ENCODE measurements at regions not wholly inside any gene's neighbourhood (a gene's known extent, or its start where the extent isn't known, plus 50 kb on each side); places are given as distances from the start of the nearest gene placed in this dataset.

DNA sequence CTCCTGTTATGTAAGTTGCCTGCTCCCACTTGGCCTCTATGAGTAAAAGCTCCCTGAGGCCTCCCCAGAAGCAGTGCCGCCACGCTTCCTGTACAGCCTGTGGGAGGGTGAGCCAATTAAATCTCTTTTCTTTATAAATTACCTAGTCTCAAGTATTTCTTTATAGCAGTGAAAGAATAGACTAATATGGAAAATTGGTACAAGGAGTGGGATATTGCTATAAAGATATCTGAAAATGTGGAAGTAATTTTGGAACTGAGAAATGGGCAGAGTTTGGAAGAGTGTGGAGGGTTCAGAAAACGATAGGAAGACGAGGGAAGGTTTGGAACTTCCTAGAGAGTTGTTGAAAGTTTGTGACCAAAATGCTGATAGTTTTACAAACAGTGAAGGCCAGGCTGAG is 572.3 kb downstream of the MATN1 start:
- DNase-seq, result no peak
- Histone ChIP-seq H3K4me3 (no peak overlapping the region), H3K9me3 (peaks cover 0 to 3% of the 10 kb centered on the region in 2 donors), H3K4me1 (ENCODE audit: insufficient read depth) (no peaks in the 10 kb centered on the region), H3K27me3 (no peaks in the 10 kb centered on the region), H3K36me3 (no peaks in the 10 kb centered on the region), H3K27ac (no peak overlapping the region)
- intact Hi-C loops (cut with DNase I), result no loop called here
- TF ChIP-seq CTCF (IDR thresholded peaks at IDR 0.05) (no peak), EP300 (IDR thresholded peaks at IDR 0.05) (no peak), POLR2A (IDR thresholded peaks at IDR 0.05) (no peak)
- WGBS, 3 donors, result 74 to 89% (median 88%) methylated on average over 4 of the region's 4 CpGs

DNA sequence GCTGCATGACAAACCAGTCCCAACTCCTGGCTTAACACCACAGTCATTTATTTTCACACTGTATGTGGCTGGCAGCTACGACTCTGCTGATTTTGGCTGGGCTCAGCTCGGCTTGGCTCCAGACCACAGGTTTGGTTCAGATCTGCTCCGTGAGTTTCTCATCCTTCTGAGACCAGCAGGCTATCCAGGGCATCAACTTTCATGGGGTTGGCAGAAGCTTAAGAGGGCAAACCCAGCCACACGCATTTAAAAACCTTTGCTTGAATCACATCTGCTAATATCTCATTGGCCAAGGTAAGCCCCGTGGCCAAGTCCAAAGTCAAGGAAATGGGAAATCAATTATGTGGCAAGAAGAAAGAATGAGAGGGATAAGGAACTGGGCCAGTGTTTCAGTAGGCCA is 574.2 kb downstream of the MATN1 start:
- no peak for DNase-seq
- Histone ChIP-seq H3K27me3 (no peaks in the 10 kb centered on the region), H3K4me1 (ENCODE audit: insufficient read depth) (no peaks in the 10 kb centered on the region), H3K4me3 (no peak overlapping the region), H3K27ac (no peak overlapping the region), H3K36me3 (no peaks in the 10 kb centered on the region), H3K9me3 (peaks cover 0 to 3% of the 10 kb centered on the region in 2 donors)
- intact Hi-C loops (cut with DNase I), result no loop called here
- TF ChIP-seq POLR2A (IDR thresholded peaks at IDR 0.05) (no peak), EP300 (IDR thresholded peaks at IDR 0.05) (no peak), CTCF (IDR thresholded peaks at IDR 0.05) (no peak)
- 75 to 87% (median 78%) methylated on average over 5 of the region's 5 CpGs for whole genome bisulfite sequencing, 3 donors

DNA sequence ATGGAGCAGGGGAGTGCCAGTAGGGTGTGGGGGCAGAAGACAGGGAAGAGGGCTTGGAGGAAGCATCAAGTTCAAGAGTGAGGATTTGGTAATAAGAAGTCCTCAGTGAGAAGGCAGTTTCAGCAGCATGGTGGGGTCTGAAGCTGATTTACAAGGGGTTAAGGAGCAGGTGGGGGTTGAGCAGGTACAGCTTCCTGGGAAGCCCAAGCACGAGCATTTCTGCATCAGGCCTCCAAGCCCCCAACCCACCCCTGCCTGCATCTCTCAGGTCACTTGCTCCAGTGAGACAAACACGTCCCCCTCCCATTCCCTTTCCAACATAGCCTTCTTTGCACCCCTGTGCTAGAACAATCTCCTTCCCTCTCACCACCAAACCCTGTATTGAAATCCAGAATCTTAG is 574.7 kb downstream of the MATN1 start:
- intact Hi-C loops (cut with DNase I), result no loop called here
- no peak for DNase-seq
- WGBS, 3 donors, result 62 to 71% (median 71%) methylated on average over 2 of the region's 2 CpGs
- H3K27ac ChIP-seq, result no peak overlapping the region
- TF ChIP-seq CTCF (IDR thresholded peaks at IDR 0.05) (no peak), EP300 (IDR thresholded peaks at IDR 0.05) (no peak), POLR2A (IDR thresholded peaks at IDR 0.05) (no peak)
- H3K4me3 ChIP-seq, result no peak overlapping the region
- no peaks in the 10 kb centered on the region for H3K4me1 ChIP-seq (ENCODE audit: insufficient read depth)
- no peaks in the 10 kb centered on the region for H3K27me3 ChIP-seq
- H3K36me3 ChIP-seq, result no peaks in the 10 kb centered on the region
- peaks cover 0 to 3% of the 10 kb centered on the region in 2 donors for H3K9me3 ChIP-seq

- no peaks in the 10 kb centered on the region for H3K36me3 ChIP-seq
- H3K9me3 ChIP-seq, result peaks cover 0 to 3% of the 10 kb centered on the region in 2 donors
- intact Hi-C loops (cut with DNase I), result no loop called here
- H3K4me3 ChIP-seq, result no peak overlapping the region
- WGBS, 3 donors, result 86 to 90% (median 89%) methylated on average over 7 of the region's 7 CpGs
- no peaks in the 10 kb centered on the region for H3K4me1 ChIP-seq (ENCODE audit: insufficient read depth)
- H3K27me3 ChIP-seq, result no peaks in the 10 kb centered on the region
- no peak for DNase-seq
- no peak overlapping the region for H3K27ac ChIP-seq
- TF ChIP-seq EP300 (IDR thresholded peaks at IDR 0.05), result no peak
- TF ChIP-seq CTCF (IDR thresholded peaks at IDR 0.05), result no peak
- TF ChIP-seq POLR2A (IDR thresholded peaks at IDR 0.05), result no peak
These were observed 576.2 kb downstream of the MATN1 start for GRCh38 chr1:30147188-30147587.

GRCh38 chr1:30146448-30146847 is 576.9 kb downstream of the MATN1 start:
- H3K4me1 ChIP-seq (ENCODE audit: insufficient read depth), result no peaks in the 10 kb centered on the region
- H3K9me3 ChIP-seq, result no peaks in the 10 kb centered on the region
- H3K27me3 ChIP-seq, result no peaks in the 10 kb centered on the region
- H3K4me3 ChIP-seq, result no peak overlapping the region
- WGBS, 3 donors, result 21 to 29% (median 25%) methylated on average over 8 of the region's 8 CpGs
- no peak for TF ChIP-seq POLR2A (IDR thresholded peaks at IDR 0.05)
- no peak for TF ChIP-seq CTCF (IDR thresholded peaks at IDR 0.05)
- TF ChIP-seq EP300 (IDR thresholded peaks at IDR 0.05), result no peak
- intact Hi-C loops (cut with DNase I), result no loop called here
- DNase-seq, result no peak
- no peak overlapping the region for H3K27ac ChIP-seq
- no peaks in the 10 kb centered on the region for H3K36me3 ChIP-seq

Data from ovary (tissue), 7 donors.